ENCODE measurements at regions not wholly inside any gene's neighbourhood (a gene's known extent, or its start where the extent isn't known, plus 50 kb on each side); places are given as distances from the start of the nearest gene placed in this dataset.

- TF ChIP-seq MAX (IDR thresholded peaks at IDR 0.05), result no peak
- no peak for TF ChIP-seq KDM1A (IDR thresholded peaks at IDR 0.05; ENCODE audit: borderline replicate concordance, low read length)
These were observed 137.4 kb downstream of the EHF start (continued) for GRCh38 chr11:34758262-34758661.

Data from H1 (cell line).